ENCODE measurements at regions not wholly inside any gene's neighbourhood (a gene's known extent, or its start where the extent isn't known, plus 50 kb on each side); places are given as distances from the start of the nearest gene placed in this dataset.
"Not testable (repeated sequence)": the region's sequence is repeated elsewhere in the genome, so short reads cannot be mapped to it uniquely, and the experiment has no call there.

DNA sequence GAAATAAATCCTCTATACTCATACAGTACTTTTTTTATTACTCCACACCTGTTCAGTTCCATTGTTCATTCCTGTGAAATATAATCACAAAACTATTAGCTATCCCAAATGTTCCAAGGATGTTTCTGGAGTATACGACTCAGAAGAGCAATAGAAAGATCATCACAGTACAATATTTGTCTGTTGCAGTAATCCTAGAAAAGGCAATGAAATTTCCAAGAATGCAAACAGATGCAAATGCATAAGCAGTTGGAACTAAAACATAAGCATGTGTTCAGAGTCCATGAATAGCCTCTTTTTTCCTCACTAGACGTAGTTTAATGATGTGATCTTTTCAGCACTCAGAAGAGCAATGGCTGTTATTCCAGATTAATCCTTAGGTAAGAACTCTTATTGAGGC lies 55.2 kb downstream of the RTL3 start:
- DNase-seq, result no peak

DNA sequence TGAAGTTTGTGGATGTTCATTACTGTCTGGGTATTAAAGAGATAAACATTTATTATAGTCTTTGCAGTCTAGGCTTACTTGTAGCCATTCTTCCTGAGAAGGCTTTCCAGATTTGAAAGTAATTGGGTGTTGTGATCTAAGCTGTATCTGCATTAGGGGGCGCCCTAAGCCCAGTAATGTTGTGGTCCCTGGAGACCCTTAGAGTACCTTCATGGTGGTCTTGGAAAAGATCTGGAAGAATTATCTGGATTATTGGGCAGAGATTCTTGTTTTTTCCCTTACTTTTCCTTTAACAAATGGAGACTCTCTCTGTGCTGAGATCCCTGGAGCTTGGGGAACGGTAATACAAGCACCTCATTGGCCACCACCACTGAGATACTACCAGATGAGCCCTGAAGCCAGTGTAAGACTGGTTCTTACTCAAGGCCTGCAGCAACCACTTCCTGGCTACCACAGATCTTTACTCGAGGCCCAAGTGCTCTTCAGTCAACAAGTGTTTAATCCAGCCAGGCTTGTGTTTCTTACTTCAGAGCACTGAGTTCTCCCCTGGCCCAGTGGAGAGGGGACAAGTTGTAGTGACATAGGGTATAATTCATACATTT lies 63.1 kb downstream of the RTL3 start:
- DNase-seq, result peak; percentile 35

DNA sequence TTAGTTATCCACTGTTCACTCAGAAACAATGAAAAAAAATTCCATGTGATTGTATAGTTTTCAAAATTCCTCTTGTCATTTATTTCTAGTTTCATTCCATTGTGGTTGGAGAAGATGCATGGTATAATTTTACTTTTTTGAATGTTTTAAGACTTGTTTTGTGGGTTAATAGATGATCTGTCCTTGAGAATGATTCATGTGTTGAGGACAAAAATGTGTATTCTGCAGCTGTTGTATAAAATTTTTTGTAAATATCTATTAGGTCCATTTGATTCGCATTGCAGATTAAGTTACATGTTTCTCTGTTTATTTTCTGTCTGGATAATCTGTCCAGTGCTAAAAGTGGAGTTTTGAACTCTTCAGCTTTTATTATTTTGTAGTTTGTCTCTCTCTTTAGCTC lies 65.4 kb downstream of the RTL3 start:
- no peak for DNase-seq

DNA sequence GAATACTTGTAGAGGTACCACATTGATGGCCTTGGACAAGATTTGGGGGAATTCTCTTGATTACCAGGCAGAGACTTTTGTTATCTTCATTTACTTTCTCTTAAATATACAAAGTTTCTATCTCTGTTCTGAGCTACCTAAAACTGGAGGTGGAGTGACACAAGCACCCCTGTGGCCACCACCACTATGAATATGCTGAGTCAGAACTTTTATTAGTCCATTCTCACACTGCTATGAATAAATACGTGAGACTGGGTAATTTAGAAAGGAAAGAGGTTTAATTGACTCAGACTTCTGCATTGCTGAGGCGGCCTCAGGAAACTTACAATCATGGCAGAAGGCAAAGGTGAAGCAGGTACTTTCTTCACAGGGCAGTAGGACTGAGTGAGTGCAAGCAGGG lies 67.1 kb downstream of the RTL3 start:
- DNase-seq, result no peak

DNA sequence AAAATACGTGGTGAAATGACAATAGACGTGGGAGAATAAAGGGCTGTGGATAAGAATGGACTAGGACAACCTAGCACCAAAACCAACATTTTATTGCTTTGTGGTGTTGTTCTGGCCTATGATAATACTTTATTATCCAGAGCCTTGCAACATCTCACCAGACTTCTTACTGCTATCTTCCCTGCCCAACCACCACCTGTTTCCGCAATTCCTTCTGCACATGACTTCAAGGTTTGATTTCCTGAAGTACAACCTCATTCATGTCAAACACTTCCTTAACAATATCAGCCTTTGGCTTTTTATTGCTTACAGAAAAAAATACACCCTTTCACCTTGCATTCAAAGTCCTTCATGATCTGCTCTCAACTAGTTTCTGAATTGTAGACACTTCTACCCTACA lies 84.8 kb downstream of the RTL3 start:
- DNase-seq, result no peak

DNA sequence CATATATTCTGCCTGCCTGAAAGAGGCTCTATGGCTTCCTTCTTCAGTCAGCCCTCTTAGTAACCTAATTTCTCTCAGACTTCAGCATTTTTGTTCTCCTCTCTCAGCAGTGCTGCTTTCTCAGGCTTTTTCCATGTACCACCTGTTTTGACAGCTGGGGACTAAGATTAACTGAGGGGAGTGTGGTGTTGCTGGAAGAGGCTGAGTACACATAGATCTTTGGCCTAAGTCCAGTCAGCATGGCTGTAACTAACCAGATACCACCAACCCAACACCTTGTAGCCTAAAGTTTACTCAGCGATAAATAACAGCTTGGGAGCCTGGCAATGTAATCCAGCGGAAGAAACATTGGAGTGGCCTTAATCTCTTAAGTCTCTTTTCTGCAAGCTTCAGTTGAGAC lies 85.5 kb downstream of the RTL3 start:
- DNase-seq, result no peak

DNA sequence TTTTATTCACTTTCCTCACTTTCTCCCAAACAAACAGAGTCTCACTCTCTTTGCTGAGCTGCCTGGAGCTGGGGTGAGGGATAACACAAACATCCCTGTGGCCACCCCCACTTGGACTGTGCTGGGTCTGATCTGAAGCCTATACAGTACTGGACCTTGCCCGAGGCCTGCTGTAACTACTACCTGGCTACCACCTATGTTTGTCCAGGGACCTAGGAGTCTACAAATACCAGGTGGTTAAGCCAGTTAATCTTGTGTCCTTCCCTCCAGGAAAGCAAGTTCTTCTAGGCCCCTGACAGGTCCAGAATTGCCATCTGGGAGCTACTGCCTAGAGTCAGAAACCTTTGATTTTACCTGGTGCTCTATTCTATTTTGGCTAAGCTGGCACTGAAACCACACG lies 87.3 kb downstream of the RTL3 start:
- no peak for DNase-seq

DNA sequence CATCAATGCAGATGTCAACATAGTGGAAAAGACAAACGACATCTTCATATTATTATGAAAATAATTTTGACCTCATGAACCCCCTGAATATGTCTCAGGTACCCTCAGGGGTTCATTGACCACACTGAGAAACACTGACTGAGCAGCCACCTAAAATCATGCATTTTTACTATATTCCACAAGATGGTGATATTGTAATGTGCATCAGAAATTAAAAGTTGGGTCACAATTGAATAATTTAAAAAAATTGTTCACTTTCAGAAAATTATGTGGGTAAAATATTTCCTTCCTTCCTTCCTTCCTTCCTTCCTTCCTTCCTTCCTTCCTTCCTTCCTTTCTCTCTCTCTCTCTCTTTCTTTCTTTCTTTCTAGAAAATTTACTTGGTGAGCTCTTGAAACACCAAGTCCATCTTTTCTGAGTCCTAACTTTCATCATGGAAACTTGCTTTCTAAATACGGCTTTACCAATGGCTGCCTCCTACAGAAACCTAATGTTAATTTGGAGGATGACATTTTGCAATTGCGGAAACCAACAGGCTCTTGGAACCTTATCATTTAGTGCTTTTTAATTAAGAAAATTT lies 103.6 kb downstream of the RTL3 start:
- peak; percentile 29 for DNase-seq

DNA sequence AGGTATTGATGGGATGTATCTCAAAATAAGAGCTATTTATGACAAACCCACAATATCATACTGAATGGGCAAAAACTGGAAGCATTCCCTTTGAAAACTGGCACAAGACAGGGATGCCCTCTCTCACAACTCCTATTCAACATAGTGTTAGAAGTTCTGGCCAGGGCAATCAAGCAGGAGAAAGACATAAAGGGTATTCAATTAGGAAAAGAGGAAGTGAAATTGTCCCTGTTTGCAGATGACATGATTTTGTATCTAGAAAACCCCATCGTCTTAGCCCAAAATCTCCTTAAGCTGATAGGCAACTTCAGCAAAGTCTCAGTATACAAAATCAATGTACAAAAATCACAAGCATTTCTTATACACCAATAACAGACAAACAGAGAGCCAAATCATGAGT lies 106.5 kb downstream of the RTL3 start:
- not testable (repeated sequence) for DNase-seq

DNA sequence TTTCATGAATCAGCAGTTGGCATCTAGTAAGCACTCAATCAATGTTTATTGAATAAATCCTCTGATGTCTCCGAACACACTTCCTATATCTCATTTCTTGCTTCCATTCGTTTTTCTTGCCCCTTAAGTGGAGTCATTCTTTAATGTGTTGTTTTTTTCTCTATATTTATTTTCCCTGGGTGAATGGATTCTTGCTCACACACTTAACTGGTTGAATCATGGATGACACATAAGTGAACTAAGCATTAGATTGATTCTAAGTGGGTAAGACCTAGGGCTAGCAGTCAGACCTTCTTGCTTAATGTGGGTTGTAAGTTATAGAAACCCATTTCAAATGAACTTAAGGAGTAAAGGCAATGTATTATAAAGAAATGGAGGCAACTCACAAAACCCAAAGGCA lies 111.1 kb downstream of the RTL3 start:
- DNase-seq, result peak; percentile 41

DNA sequence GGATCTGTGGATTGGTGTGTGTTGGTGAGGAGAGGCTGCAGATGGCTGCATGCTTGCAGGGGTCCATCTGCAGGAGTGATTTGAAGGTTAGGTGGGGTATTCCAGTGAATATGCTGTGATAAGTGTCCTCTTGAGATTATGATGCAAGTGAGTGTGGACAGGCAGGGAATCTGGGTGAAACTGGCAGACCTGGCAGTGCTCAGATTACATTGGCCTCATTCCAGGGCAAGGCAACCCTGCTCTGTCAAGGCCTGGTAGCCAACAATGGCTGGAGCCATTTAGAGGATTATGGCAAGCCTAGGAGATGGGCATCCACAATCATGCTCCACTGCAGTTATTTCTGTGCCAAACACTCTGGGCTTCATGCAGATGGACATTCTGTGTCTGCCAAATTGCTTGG lies 113.9 kb downstream of the RTL3 start:
- DNase-seq, result peak; percentile 23

DNA sequence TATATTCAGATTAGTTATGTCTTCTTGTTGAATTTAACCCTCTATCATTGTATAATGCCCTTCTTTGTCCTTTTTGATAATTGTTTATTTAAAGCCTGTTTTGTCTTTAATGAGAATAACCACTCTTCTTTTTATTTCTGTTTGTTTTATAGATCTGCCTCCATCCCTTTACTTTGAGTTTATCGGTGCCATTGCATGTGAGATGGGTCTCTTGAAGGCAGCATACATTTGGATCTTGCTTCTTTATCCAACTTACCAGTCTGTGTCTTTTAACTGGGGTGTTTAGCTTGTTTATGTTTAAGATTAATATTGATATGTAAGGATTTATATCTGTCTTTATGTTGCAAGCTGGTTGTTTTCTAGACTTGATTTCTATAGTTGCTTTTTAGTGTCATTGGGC lies 115.8 kb downstream of the RTL3 start:
- no peak for DNase-seq

DNA sequence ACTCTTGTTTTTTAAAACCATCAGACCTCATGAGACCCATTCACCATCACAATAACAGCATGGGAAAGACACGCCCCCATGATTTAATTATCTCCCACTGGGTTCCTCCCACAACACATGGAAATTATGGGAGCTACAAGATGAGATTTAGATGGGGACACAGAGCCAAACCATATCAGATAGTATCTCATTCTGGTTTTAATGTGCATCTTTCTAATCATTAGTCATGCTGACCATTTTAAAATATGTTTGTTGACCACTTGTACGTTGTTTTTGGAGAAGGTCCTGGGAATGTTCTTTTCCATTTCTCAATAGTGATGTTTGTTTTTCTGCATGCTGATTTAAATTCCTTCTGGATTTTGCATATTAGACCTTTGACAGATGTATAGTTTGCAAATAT lies 119.0 kb downstream of the RTL3 start:
- DNase-seq, result no peak

DNA sequence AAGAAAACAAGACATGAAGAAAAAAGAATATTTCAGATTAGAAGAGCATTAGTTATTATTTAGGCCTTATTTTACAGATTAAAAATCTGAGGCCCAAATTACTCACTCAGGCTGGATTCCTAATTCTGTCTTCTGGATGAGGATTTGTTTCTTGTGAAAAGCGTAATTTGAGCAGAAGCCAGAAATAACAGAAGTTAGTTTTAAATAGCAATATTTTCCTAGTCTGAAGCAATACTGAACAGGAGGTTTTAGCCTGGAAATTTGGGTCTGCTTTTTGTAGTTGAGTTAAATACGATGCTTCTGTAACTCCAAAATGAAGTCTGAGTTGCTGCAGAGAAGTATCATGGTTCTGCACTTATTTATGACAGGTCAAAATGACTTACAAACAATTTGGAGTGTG lies 124.9 kb downstream of the RTL3 start:
- no peak for DNase-seq

DNA sequence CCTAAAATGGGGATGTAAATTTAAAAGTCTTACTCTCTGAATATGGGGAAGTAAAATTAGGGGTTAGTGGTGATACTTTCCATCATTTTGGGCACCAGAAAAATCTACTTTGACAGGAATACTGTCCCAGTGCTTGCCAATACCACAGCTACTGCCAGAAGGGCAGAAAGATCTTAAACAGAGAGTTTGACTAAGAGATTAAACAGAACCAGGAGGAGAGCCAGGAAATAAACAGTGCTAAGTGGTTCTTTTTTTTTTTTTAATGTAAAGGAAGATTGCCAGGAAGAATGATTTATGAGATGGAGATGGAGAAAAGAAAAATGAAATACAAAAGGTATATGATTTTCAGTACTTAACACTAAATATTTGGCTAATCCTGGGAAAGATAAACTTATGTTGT lies 126.8 kb downstream of the RTL3 start:
- no peak for DNase-seq

DNA sequence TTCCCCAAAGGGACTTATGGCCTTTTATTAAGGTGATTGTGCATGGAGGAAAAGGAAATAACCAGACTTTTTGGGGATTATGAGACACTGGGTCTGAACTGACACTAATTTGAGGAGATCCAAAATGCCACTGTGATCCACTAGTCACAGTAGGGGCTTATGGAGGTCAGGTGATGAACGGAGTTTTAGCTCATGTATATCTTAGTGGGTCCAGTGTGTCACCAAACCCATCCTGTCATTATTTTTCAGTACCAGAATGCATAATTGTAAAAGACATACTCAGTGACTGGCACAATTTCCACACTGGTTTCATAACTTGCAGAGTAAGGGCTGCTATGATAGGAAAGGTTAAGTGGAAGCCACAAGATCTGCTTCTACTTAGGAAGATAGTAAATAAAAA lies 131.3 kb downstream of the RTL3 start:
- DNase-seq, result no peak

DNA sequence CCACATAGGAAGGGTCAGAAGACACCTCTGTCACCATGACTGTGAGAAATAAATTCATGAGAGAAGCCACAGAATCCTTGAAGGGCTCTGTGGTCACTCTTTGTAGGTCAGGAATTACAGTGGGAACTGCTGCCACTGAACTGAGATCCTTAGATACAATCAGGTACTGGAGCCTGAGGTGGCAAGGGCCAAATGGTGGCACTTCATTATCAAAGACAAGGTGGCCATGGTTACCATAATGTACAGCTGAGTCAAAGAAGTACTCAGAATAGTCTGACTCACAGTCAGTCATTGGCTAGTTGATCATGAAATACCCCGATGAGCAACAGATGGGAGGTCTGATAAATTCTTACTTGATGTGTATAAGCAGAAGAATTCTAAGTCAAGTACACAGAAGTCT lies 131.9 kb downstream of the RTL3 start:
- DNase-seq, result no peak

DNA sequence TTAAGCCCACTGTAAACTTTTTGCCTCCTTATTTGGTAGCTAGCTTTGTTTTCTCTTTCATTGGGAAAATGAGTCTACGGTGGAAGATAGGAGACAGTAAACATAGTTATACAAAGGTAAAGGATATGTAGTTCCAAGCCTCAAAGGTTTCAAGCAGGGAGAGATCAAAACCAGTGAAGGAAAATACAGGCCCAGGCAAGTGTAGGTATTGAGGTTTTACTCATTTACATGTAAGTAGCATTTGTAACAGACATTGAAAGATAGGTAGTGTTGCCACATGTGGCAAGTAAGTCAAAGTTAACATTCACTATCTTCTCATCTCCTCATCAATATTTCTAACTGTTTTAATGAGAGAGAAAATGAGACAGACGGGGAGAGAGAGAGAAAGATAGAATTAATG lies 136.5 kb downstream of the RTL3 start:
- DNase-seq, result no peak

DNA sequence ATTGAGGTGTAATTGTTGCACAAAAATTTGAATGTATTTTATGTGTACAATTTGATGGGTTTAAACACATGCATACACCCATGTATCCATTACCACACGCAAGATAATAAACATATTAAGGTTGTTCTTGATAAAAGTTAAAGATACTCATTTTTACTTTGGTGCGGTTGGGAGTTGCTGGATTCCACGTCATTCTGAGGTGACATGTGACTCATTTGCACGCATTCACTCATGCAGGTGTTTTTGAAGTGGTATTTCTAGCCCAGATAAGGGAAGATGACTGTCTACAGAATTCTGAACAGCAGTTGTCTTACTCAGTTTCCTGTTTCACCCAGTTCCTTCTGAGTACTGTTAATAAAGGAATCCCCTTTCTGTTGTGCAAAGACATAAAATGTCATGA lies 142.0 kb downstream of the RTL3 start:
- DNase-seq, result peak; percentile 77

DNA sequence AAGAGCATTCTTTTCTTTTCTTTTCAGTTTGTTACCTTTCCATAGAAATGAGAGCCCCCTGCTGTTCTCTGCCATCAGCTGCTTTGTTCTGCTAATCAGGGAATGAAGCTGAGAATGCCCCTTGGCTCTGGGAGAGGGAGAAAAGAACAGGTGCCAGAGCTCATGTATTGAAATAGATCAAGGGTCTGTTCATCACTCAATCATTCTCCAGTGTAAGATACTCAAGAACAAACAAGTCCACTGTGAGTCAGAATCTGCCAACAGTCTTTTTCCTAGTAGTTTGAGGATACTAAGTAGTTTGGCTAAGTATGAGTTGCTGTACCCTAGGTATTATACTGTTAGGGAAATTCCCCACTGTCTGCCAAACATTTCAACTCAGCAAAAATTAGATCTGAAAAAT lies 144.3 kb downstream of the RTL3 start:
- DNase-seq, result peak; percentile 59

DNA sequence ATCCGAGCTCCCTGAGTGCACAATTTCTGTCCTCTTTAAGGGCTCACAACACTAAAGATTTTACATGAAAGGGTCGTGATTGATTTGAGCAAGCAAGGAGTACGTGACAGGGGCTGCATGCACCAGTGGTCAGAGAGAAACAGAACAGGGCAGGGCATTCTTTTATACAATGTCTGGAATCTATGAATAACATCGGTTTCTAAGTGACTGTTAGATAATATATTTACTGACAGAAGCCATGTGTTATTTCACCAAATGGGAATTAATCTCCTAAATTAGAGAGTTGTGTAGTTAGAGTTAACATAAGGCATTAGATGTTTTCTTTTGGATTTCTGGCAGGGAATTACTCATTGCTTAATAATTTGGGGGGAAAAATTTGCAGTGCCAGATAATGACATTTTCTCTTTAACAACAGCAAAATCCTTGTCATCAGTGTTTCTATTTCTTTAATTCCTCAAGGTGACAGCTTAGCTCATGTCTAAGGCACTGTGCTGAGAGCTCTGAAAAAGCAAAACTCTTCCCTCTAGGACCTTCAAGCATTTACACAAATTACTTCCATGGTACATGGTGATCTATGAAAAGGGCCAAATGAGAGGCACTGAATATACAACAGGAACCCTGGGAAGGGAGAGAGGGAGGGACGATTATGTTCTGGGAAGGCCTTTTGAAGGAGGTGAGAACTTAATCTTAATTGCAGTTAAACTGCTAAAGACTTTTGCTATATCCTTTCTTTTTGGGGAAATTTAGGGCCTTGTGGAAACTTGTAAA lies 145.0 kb downstream of the RTL3 start:
- DNase-seq, result no peak

DNA sequence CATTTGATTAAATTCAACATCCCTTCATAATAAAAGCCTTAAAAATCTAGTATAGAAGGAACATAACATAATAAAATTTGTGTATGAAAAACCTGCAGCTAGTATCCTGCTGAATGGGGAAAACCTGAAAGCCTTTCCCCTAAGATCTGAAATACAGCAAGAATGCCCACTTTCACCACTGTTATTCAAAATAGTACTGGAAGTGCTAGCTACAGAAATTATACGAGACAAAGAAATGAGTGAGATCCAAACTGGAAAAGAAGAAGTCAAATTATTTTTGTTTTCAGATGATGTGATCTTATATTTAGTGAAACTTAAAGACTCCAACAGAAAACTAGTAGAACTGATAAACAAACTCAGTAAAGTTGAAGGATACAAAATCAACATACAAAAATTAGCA lies 152.9 kb downstream of the RTL3 start:
- no peak for DNase-seq

DNA sequence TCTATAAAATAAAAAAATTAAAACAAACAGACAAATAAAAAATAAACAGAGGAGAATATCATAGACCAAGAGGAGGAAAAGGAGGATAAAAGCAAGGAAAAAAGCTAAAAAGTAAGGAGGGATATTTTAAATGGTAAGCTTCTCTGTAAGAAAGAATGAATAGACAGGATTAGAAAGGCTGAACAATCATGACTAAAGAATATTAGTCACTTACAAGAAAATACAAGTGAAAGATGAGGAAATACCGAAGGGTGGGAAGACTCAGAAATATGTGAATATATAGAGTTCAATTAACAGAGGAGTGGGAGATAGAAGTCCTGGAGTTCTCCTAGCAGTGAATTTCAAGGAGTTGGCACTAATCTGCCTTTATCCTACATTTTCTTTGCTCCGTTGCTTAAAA lies 162.6 kb downstream of the RTL3 start:
- DNase-seq, result no peak

DNA sequence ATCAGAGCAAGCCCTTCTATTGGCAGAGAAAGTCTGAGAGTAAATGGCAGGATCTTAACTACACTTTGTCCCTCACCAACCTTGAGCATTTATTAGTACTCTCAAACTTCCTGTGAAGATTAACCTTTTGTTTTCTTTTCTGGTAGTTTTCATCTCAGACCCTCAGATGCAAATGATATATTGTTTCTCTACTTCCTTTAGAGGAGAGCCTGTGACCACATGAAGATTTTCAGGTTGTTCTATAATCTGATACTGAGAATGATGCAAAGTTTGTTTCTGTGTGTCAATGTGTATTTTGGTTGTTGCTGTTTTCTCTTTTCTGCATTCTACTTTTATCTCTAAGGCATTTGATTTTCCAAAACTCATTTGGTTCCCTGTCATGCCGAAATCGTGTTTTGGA lies 165.8 kb upstream of the CYSLTR1 start:
- DNase-seq, result no peak

DNA sequence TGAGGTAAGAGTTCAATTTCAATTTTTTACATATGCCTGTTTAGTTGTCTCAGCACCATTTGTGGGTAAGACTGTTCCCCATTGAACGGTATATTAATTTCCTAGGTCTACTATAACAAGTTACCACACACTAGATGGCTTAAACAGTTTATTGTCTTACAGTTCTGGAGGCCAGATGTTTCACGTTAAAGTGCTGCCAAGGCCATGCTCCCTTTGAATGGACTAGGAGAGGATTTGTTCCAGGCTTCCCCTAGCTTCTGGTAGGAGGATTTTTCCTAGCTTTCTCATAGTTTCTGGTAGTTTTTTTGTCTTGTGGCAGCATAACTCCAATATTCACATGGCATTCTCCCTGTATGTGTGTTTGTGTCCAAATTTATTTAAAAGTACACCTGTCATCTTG lies 149.3 kb upstream of the CYSLTR1 start:
- no peak for DNase-seq

All from DMS53 (cell line).